NCI-H1436 treated with DMSO at 0.1 percent for 48 hours (cell line): ENCODE measurements at regions not wholly inside any gene's neighbourhood (a gene's known extent, or its start where the extent isn't known, plus 50 kb on each side); places are given as distances from the start of the nearest gene placed in this dataset.

Experiments used
- DNase-seq: peaks from one replicate; lab custom pipeline; 2025; lab: John Stamatoyannopoulos, UW

- DNase-seq, result no peak
Measured at GRCh38 chr2:200254773-200255172, 51.7 kb upstream of the SPATS2L start.

- no peak for DNase-seq
Measured at GRCh38 chr2:200255549-200255948, 50.9 kb upstream of the SPATS2L start.
